GM19397 (cell line): ENCODE measurements at regions not wholly inside any gene's neighbourhood (a gene's known extent, or its start where the extent isn't known, plus 50 kb on each side); places are given as distances from the start of the nearest gene placed in this dataset.
A peak's percentile ranks its signal among the peaks of the same experiment; 100 is the strongest.

Experiments
- ATAC-seq: cut with Tn5 transposase; IDR thresholded peaks from one replicate; pipeline ENCODE4 v1.9.1; 2021; ENCODE audit warnings: mild to moderate bottlenecking, moderate library complexity; ENCODE audit not compliant: unreplicated experiment

DNA sequence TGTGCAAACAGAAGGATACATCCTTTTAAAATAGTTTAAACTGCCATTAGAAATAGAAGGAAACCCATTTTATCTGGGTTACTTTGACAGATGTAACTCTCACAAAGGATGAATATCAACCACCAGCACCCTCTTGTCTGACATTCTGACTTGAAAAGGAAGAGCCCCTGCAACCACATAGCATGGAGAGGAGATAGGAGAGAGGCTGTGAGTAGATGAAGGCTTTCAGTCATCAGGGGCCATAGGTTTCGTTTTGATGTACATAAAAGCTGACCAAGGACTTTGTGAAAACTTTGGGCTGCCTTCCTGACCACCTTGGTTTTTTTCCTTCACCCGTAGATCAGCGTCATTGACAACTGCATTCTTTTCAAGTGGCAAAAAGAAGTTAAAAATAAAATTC, 211.6 kb upstream of the PRPS1L1 start:
- no peak for ATAC-seq

DNA sequence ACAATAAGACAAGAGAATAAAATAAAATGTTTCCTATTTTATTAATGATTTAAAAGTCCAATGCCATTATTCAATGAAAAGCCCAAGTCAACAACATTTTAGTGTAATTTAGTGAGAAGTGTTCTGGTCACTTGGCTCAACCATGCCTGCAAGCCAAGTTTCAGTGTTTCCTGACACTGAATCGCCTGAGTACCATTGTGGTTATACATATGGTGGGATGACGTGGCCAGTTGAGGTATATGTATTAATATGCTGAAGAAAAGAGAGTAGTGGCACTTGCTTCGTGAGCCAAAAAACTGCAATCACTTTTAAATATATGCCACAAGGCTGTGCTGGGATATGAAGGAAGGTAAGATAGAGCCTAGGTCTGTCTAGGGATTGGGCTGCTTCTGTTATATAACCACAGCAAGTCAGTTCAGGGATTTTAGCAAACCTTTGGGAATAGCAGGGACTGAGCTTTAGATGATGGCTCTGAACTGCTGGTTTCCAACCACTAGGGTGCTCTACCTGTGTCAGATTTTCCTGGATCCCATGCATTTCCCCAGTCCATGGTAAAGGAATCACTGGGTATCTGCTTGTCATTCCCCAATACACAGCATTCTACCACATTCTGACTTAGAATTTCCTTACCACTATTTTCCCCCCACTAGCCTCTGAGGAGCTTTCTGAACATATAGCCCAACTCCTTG, 214.0 kb upstream of the PRPS1L1 start:
- ATAC-seq, result no peak

DNA sequence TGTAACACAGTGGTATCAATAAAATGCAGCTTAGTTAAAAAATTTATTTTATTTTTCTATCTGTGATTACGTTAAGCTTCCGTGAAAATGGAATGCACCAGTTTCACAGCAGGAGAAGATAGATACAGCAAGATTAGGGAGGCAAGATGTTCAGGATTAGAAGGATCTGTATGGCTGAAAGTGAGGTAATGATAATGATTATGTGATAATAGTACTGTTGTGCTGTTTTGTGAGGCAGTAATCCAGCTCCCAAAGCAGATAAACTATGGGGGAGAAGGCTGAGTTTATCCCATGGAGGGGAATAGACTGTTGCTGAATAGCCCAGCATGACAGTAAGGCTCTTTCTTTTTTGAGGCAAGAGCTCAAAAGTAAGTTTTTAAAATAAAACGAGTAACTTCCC, 216.1 kb upstream of the PRPS1L1 start:
- no peak for ATAC-seq

DNA sequence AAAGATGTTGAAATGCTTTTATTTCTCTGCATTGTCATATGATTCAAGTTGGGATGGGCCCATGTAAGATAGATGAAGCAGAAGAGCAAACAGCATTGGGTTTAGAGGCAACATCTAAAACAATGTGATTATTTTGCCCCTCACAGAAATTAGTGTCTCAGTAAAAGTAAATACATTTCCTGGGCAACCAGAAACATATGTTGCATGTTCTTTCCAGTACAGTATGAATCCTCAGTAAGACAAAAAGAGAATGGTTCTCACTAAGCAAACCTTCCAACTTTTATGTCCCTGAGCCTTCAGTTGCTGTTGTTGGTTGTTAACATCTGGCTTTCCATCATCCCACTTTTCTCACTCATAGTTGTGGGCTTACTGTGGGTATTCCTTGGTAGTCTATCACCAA, 222.5 kb upstream of the PRPS1L1 start:
- ATAC-seq, result no peak

DNA sequence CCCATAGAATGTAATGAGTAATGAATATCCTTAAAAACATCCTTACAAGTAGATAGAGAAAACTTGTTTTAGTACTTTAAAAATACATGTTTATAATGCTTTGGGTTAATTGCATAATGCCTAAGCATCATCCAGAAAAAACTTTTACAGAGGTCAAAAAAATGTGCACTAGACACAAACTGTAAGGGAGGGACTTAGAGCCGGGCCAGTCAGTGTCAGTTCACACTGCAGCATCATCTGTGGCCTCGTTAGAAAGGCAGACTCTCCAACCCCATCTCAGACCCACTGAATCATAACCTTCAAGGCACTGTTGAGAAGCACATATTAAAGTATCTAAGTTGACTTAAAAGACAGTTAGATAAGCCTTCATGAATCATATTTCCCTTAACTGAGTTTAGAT, 230.1 kb upstream of the PRPS1L1 start:
- ATAC-seq, result no peak

DNA sequence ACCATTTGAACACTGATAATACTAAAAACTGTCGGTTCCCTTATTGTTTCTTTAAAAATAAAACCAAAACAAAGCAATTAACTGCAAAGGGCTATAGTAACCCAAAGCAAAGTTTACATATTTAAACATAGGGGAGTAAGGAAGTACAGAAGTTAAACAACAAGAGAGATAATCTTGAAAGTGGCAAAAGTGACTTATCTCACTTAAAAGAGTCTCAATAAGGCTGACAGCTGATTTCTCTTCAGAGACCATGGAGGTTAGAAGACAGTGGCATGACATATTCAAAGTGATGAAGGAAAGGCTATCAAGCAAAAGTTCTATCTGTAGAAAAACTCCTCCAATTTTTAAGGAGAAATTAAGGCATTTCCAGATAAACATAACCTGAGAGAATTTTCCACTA, 233.5 kb upstream of the HDAC9 start:
- ATAC-seq, result no peak

DNA sequence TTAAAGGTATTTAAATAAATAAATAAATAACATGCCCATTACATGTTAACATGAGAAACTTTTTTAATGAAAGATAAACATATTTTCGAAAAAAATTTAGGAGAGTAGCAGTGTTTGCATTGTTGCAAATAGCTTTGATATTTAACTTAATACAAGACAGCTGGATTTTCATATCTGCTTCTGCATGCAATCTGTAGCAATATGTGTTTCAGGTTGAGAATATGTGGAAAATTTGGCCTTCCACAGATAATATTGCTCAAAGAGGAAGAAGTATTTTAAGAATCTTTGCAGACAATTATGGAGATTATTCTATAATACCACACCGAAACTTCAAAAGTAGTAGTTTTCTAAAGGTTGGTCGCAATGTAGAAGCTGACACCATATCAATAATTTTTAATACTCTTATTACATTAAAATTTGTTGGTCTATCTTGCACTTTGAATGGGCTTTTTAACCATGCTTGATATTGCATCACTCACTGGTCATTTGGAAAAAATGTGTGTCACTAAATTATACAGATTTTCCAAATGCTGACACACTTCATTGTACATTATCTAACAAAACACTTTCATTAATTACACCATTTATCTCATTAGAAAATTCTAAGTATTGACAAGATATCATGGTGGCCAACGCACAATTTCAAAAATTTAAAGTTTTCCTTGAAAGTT, 229.8 kb upstream of the HDAC9 start:
- no peak for ATAC-seq

DNA sequence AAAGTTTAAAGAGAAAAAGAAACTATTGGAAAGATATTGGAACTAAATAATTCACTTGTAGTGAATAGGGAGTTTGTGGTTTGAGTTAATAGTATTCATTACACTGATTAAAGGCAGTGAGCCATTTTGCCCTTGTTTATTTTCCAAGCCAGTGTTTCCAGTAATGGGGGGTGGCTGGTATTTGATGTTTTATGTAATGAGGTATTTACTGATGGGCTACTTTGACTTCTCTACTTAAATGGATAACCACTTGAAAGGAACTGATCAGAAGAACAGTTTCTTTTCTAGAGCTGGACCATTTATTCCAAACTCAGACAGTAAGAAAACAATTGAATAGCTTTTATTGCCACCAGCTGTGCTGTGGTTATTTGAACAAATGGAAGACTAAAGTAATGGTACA, 227.0 kb upstream of the HDAC9 start:
- ATAC-seq, result no peak

DNA sequence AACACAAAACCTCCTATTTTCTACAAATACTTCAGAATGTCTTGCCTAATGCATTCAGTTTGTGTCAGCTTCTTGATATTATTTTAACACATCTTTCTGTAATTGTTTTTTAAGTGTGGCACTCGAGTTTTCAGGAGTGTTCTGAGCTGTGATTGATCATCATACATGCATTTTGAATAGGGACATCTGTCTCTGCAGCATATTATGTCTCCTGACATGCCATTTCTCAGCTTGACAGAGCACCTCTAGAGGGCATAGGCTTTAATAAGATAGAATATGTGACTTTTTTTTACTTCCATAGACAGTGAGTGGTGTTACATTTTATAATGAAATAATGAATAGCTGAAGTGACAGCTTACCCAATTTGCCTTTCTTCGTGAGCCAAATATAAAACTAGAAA, 219.2 kb upstream of the HDAC9 start:
- ATAC-seq, result no peak

DNA sequence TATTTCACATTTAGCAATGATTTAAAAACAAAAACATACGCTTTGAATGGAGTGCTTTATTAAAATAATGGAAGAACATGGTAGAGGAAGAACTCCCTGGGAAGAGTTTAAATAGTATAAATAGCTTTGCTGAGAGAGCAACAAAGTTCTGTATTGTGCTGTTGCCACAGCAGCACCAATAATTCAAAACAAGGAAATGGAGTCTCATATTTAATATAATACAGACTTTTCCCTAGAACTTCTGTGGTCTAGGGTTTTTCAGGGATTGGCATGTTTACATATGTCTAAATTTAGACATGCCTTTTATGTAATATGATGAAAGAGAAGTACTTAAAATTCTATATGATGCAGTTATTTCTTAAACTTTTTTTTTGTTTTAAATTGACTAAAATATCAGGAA, 217.2 kb upstream of the HDAC9 start:
- no peak for ATAC-seq

DNA sequence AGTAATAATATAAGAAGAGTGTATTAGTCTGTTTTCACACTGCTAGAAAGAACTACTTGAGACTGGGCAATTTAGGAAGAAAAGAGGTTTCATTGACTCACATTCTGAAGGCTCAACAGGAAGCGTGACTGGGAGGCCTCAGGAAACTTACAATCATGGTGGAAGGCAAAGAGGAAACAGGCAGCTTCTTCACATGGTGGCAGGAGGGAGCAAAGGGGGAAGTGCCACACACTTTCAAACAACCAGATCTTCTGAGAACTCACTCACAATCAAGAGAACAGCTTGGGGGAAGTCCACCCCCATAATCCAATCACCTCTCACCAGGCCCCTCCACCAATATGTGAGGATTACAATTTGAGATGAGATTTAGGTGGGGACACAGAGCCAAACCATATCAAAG, 212.5 kb upstream of the HDAC9 start:
- ATAC-seq, result no peak

DNA sequence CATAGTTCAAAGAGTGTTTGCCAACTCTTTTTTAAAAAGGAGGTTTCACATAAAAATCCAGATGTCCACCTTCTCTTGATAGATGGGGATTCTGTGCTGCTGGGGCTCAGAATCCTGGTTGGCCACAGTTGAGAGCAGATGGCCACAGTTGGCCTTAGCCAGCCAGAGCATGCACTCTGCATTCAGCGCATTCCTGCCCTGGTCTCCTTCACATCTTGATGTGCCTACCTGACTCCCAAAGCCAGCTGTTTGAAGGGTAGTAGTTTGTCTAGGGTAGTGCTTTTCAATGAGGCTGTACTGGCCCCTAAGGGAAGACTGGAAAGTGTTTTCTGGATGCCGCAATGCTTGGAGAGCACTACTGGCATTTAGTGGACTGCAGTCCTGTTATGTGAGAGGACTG, 208.1 kb upstream of the HDAC9 start:
- ATAC-seq, result no peak

DNA sequence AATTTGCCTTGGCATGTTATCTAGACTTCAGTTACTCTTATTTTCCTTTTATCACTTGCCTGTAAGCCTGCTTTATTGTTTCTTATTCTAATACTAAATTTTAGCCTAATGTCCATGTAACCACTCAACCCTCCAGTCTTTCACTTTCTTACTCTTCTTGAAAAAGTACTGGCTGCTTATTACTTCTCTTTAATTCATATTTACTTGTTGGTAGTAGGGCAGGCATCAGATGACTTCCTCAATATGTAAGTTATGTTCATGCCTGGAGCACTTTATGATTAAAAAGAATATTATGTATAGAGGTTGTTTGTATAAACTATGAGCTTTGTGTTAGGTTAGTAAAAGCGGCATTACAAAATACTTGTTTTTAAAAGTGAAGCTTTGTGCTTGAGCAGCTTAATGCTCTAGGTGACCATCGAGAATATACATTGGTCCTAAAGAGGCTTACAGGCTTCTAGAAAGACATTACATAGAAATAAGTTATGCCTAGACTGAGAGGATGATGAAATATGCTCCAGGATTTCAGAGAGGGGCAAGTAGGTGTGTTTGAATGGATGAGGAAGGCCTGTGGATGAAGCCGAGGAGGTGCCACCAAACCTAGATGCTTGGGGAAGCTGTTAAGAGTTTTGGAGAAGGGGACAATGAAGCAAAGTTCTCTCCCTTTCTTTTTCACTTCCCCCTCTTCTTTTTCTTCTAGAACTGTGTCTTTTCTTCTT, 207.1 kb upstream of the HDAC9 start:
- ATAC-seq, result no peak

DNA sequence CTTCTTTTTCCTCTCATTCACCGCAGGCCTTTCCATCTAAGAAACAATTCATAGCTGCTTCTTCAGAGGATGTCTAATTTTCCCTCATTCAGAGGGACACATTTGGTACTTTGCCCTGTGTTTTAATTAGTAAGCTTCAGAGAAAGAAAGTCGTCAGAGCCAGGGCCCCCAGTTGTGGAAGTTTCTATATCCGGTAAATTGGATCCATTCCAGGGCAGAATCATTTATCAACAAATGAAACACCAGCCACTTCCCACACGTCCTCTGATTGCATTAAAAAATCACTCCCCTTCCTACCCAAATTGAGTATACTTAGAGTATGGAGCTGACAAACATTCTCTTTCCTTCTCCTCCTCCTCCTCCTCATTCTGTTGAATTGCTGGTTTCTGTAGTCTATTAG, 205.8 kb upstream of the HDAC9 start:
- ATAC-seq, result no peak

DNA sequence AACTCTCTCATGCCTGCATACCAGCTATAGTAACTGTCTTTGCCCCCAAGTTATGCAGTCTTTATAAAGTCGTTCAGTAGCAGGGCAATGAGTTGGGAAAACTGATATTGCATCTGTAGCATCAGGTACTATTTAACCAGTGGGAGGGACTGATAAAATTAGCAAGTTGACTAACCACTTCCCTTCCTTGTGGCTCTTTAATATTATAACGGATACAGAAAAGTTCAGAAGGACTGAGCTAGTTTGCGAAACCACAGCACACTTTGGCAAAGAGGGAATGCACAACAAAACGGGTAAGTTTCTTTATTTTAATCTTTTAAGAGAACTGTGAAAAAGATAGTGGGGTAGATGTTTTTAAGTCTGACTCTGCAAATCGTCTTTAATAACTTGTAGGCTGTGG, 205.3 kb upstream of the HDAC9 start:
- peak; percentile 56 for ATAC-seq

DNA sequence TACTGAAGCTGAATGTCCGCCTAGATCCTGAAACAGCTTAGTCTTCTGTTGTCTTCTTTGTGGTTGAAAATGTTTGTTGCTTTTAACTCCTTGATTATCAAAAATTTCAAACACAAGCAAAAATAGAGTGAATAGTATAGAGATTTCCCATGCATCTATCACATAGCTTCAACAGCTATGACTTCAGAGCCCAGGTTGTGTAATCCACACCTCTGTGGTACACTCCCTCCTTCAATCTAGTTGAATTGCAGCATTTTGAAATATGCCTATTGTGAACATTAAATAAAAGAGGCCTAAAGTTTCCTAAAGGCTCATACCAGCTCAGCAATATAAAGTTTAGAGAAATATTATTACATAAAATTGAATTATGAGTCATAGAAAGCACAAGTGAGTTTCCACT, 204.7 kb upstream of the HDAC9 start:
- ATAC-seq, result no peak

DNA sequence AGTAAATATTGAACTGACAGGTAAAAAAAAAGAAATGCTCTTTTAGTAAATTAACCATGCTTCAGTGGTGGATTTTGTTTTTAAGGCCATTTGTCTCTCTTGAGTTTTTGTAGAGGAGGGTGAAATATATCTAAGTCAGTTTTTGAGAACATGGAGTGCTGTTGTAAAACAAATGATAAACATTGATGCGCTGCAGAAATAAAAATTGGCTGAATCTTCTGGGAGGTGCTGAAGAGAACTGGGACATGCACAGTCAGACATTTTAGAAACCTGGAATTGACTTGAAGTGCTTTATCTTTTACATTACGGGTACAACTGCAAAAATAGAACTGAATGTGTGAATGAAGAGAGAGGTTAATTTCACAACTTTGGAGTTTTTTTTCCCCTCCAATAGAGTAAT, 203.0 kb upstream of the HDAC9 start:
- ATAC-seq, result no peak

DNA sequence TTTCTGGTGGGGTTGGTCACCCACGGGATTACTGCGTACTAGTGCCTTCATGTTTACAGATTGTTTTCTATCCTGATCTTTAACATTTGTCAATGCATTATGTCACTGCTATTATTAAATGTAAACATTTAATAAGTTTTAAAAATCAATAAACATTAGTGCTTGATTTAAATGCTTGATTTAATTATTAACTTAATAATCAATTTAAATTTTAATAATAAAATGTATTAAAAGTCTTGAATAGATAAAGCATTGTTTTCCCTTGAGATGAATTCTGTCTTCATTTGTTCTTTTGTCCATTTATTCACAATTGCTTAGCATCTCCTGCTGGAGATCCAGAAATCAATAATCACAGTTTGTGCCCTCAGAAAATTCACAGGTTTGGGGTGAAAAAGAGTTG, 201.8 kb upstream of the HDAC9 start:
- ATAC-seq, result no peak

DNA sequence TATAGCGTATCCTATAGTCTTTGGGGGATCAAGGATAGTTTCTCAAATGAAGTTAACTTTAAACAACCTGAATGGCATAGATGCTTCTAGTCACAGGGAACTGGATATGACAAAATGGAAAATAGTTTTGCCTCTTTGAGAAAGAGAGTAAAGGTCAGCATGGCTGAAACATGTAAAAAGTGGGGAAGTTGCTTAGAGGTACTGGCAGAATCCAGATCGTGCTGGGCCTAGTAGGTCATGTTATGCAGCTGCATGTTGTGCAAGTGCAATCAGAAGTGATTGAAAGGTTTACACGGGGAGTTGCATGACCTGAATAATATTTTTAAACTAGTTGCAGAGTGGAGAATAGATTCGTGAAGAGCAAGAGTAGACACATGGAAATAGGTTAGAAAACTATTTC, 201.1 kb upstream of the HDAC9 start:
- no peak for ATAC-seq

DNA sequence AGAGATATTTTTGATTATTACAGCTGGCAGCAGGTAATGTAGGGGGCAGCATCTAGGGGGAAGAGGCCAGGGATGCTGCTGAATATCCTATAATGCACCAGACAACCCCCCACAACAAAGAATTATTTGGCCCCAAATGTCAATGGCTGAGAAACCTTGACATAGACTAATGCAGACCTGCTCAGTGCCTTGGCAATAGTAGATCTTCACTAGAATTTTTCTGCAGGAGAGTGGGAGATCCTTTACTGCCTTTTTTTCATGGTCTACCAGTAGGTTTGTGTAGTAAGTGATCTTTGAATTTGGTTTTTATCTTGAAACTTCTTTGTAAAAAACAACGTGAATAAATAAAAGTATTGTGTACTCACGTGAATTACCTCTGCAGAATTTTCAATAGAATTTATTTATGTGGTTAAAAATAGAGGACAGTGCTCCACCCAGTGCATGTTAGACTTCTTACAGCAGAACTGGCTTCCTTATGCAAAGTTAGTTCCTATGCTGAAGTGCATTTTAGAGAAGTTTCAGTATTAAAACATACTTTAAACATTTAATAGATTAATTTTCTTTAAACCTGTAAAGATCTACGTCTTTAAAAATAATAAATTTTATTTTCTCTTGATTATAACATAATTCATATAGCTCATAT, 199.6 kb upstream of the HDAC9 start:
- no peak for ATAC-seq

DNA sequence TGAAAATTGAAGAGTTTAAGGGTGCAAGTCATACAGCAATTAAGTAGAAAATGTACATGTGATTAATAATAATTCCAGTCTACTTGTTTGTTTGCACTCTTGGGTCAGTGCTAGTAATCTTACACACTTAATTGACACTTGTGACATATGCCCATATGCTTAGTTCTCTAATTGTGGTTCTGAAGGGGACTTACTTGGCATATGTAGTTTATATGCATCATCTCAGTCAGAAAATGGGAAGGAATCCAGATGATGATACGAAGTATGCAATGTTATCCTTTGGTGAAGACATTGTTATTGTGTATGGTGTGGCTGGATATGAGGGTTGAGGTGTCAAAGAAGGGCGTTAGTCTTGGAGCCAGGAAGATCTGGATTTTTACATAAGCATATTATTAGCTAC, 193.5 kb upstream of the HDAC9 start:
- no peak for ATAC-seq

DNA sequence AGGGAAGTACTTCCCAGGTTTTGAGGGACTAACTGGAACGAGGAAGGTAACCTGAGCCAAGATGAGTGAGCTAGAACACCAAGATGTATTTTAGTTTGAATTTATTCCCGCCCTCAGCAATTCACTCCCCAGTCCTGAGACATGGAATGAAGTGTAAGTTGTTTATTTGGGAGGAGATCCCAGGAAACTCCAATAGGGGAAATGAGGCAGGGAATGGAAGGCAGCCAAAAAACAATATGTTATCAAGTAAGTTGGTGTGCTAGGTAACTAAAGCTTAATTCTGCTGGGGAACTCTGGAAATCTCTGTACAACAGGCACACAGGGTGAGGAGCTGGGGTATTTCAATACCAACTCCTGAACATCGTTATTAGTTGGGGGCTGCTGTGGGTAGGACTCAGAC, 189.7 kb upstream of the HDAC9 start:
- no peak for ATAC-seq
